ENCODE measurements at regions not wholly inside any gene's neighbourhood (a gene's known extent, or its start where the extent isn't known, plus 50 kb on each side); places are given as distances from the start of the nearest gene placed in this dataset.

- Histone ChIP-seq H3K27me3 (ENCODE audit: control insufficient read depth in 1 of 2, insufficient read depth in 2 of 2, low read length in 2 of 2) (no peaks in the 10 kb centered on the region), H3K27ac (ENCODE audit: low read depth in 1 of 2, low read length in 2 of 2) (no peak overlapping the region), H3K4me3 (ENCODE audit: low read length) (no peak overlapping the region), H3K9me3 (ENCODE audit: control insufficient read depth in 1 of 2, insufficient read depth in 1 of 2, low read length in 2 of 2) (no peaks in the 10 kb centered on the region), H3K4me1 (ENCODE audit: insufficient read depth, low read length) (no peaks in the 10 kb centered on the region), H3K36me3 (ENCODE audit: insufficient read depth, low read length) (no peaks in the 10 kb centered on the region)
- Mint-ChIP-seq H3K36me3 (ENCODE audit: low read depth) (no peaks in the 10 kb centered on the region), H3K9me3 (no peaks in the 10 kb centered on the region), H3K4me1 (ENCODE audit: low read depth) (no peaks in the 10 kb centered on the region), H3K27ac (no peak overlapping the region), H3K27me3 (no peaks in the 10 kb centered on the region), H3K4me3 (no peak overlapping the region)
- intact Hi-C loops (cut with DNase I, micrococcal nuclease) = no loop called here
- POLR2A ChIA-PET = no interaction called here
- CTCF ChIA-PET = no interaction called here
- ATAC-seq (ENCODE audit: poor library complexity) = no peak
- no peak for DNase-seq
- TF ChIP-seq CTCF (IDR thresholded peaks at IDR 0.05) = no peak
Measured at GRCh38 chr11:23023319-23023718, 163.0 kb upstream of the CCDC179 start.

GRCh38 chr11:23041001-23041503, 180.8 kb upstream of the CCDC179 start:
- no peaks in the 10 kb centered on the region for H3K4me1 Mint-ChIP-seq (ENCODE audit: low read depth)
- H3K4me3 Mint-ChIP-seq = no peak overlapping the region
- ChIA-PET CTCF (no interaction called here), POLR2A (no interaction called here)
- H3K36me3 Mint-ChIP-seq (ENCODE audit: low read depth) = no peaks in the 10 kb centered on the region
- TF ChIP-seq CTCF (IDR thresholded peaks at IDR 0.05) = no peak
- Histone ChIP-seq H3K27me3 (ENCODE audit: control insufficient read depth in 1 of 2, insufficient read depth in 2 of 2, low read length in 2 of 2) (no peaks in the 10 kb centered on the region), H3K36me3 (ENCODE audit: insufficient read depth, low read length) (no peaks in the 10 kb centered on the region), H3K9me3 (ENCODE audit: control insufficient read depth in 1 of 2, insufficient read depth in 1 of 2, low read length in 2 of 2) (peaks cover 0 to 6% of the 10 kb centered on the region in 2 experiments), H3K27ac (ENCODE audit: low read depth in 1 of 2, low read length in 2 of 2) (no peak overlapping the region), H3K4me1 (ENCODE audit: insufficient read depth, low read length) (no peaks in the 10 kb centered on the region), H3K4me3 (ENCODE audit: low read length) (no peak overlapping the region)
- no peak overlapping the region for H3K27ac Mint-ChIP-seq
- no peaks in the 10 kb centered on the region for H3K27me3 Mint-ChIP-seq
- no peak for ATAC-seq (ENCODE audit: poor library complexity)
- intact Hi-C loops (cut with DNase I, micrococcal nuclease) = no loop called here
- H3K9me3 Mint-ChIP-seq = peaks cover 5% of the 10 kb centered on the region
- no peak for DNase-seq

GRCh38 chr11:23058656-23059055, 198.4 kb upstream of the CCDC179 start:
- ATAC-seq (ENCODE audit: poor library complexity) (no peak), DNase-seq (no peak)
- ChIA-PET CTCF (no interaction called here), POLR2A (no interaction called here)
- no peak overlapping the region for H3K27ac ChIP-seq (ENCODE audit: low read depth in 1 of 2, low read length in 2 of 2)
- intact Hi-C loops (cut with DNase I, micrococcal nuclease) = no loop called here
- no peaks in the 10 kb centered on the region for H3K4me1 Mint-ChIP-seq (ENCODE audit: low read depth)
- H3K36me3 ChIP-seq (ENCODE audit: insufficient read depth, low read length) = no peaks in the 10 kb centered on the region
- no peak for TF ChIP-seq CTCF (IDR thresholded peaks at IDR 0.05)
- H3K27ac Mint-ChIP-seq = no peak overlapping the region
- H3K27me3 Mint-ChIP-seq = no peaks in the 10 kb centered on the region
- no peaks in the 10 kb centered on the region for H3K9me3 ChIP-seq (ENCODE audit: control insufficient read depth in 1 of 2, insufficient read depth in 1 of 2, low read length in 2 of 2)
- no peaks in the 10 kb centered on the region for H3K9me3 Mint-ChIP-seq
- H3K4me3 ChIP-seq (ENCODE audit: low read length) = no peak overlapping the region
- no peaks in the 10 kb centered on the region for H3K27me3 ChIP-seq (ENCODE audit: control insufficient read depth in 1 of 2, insufficient read depth in 2 of 2, low read length in 2 of 2)
- H3K4me3 Mint-ChIP-seq = no peak overlapping the region
- H3K4me1 ChIP-seq (ENCODE audit: insufficient read depth, low read length) = no peaks in the 10 kb centered on the region
- H3K36me3 Mint-ChIP-seq (ENCODE audit: low read depth) = no peaks in the 10 kb centered on the region
